SK-N-SH (cell line): ENCODE measurements at regions not wholly inside any gene's neighbourhood (a gene's known extent, or its start where the extent isn't known, plus 50 kb on each side); places are given as distances from the start of the nearest gene placed in this dataset.

ENCODE experiments used
- CTCF ChIA-PET: fragments of 300-600, 350-600 bp; formaldehyde crosslinking; extraction: SDS; loops from one replicate; lab custom pipeline; 2021; lab: Yijun Ruan, JAX
- POLR2A ChIA-PET: fragments of 350-600 bp; sonication (Branson Sonifier 250); formaldehyde crosslinking; extraction: SDS; loops from one replicate; lab custom pipeline; 2020; ENCODE audit warnings: antibody characterized with exemption, inconsistent platforms; lab: Yijun Ruan, JAX
- DNase-seq: peaks from one replicate; pipeline ENCODE4 v3.0.0; 2012
- H2AFZ ChIP-seq: fragments of 200-600 bp; sonication (generic); 2 replicates; pipeline ENCODE4 v1.8.1; 2016; ENCODE audit warnings: antibody characterized with exemption, mild to moderate bottlenecking, low read depth
- H3F3A ChIP-seq: fragments of 200-600 bp; sonication (generic); replicated peaks from 2 replicates; pipeline ENCODE3; 2016; ENCODE audit warnings: antibody characterized with exemption, mild to moderate bottlenecking; ENCODE audit not compliant: insufficient read depth
- H3K27ac ChIP-seq, 2 experiments: fragments of 200-500 bp in 1 of 2; fragments of 200-600 bp in 1 of 2; sonication (Bioruptor generic) in 1 of 2; sonication (generic), shearing (Covaris generic) in 1 of 2; 2 replicates each; pipeline versions ENCODE4 v1.5.1 to v1.6.1; 2014 to 2016; ENCODE audit warnings: low read depth in 2 of 2, inconsistent platforms in 1 of 2, low read length in 1 of 2, mild to moderate bottlenecking in 1 of 2, mixed read lengths in 1 of 2
- H3K27me3 ChIP-seq: fragments of 200-600 bp; sonication (generic), shearing (Covaris generic); 2 replicates; pipeline ENCODE4 v1.6.1; 2016; ENCODE audit warnings: mixed run types; ENCODE audit not compliant: insufficient read depth
- H3K36me3 ChIP-seq, 2 experiments: fragments of 200-500 bp in 1 of 2; fragments of 200-600 bp in 1 of 2; sonication (Bioruptor generic) in 1 of 2; sonication (generic) in 1 of 2; replicated peaks in 1 of 2; 2 replicates each; pipeline versions ENCODE3 to v1.5.1; 2014 to 2016; ENCODE audit warnings: low read length in 1 of 2, mild to moderate bottlenecking in 1 of 2; ENCODE audit not compliant: insufficient read depth in 2 of 2, control insufficient read depth in 1 of 2
- H3K4me1 ChIP-seq, 2 experiments: fragments of 200-500 bp in 1 of 2; fragments of 200-600 bp in 1 of 2; sonication (Bioruptor generic) in 1 of 2; sonication (generic), shearing (Covaris generic) in 1 of 2; 2 replicates each; pipeline versions ENCODE4 v1.5.1 to v1.6.1; 2014 to 2016; ENCODE audit warnings: low read depth in 1 of 2, low read length in 1 of 2, mixed run types in 1 of 2; ENCODE audit not compliant: insufficient read depth in 2 of 2, control insufficient read depth in 1 of 2
- H3K4me2 ChIP-seq: fragments of 200-600 bp; sonication (generic), shearing (Covaris generic); 2 replicates; pipeline ENCODE4 v1.6.1; 2017; ENCODE audit warnings: mixed run types
- H3K4me3 ChIP-seq, 2 experiments: fragments of 200-500 bp in 1 of 2; fragments of 200-600 bp in 1 of 2; sonication (Bioruptor generic) in 1 of 2; sonication (generic), shearing (Covaris generic) in 1 of 2; 2 replicates each; pipeline versions ENCODE4 v1.5.1 to v1.8.1; 2014 to 2016; ENCODE audit warnings: low read depth in 2 of 2, inconsistent platforms in 1 of 2, low read length in 1 of 2, mild to moderate bottlenecking in 1 of 2, mixed read lengths in 1 of 2, moderate library complexity in 1 of 2
- H3K79me2 ChIP-seq: fragments of 200-600 bp; sonication (generic); 2 replicates; pipeline ENCODE4 v1.8.1; 2017; ENCODE audit warnings: mild to moderate bottlenecking; ENCODE audit not compliant: insufficient read depth
- H3K9ac ChIP-seq: fragments of 200-600 bp; sonication (generic); 2 replicates; pipeline ENCODE4 v1.6.1; 2017; ENCODE audit warnings: mixed run types
- H3K9me2 ChIP-seq: fragments of 200-600 bp; sonication (generic); 2 replicates; pipeline ENCODE4 v1.6.1; 2017; ENCODE audit warnings: mixed run types
- H3K9me3 ChIP-seq: fragments of 200-600 bp; sonication (generic); 2 replicates; pipeline ENCODE4 v1.6.1; 2017; ENCODE audit warnings: mixed run types, mild to moderate bottlenecking, moderate library complexity
- H4K20me1 ChIP-seq: fragments of 200-600 bp; sonication (generic); 2 replicates; pipeline ENCODE4 v1.6.1; 2017; ENCODE audit warnings: mild to moderate bottlenecking, mixed run types; ENCODE audit not compliant: insufficient read depth
- CHD2 ChIP-seq: fragments of 150-350 bp; IDR thresholded peaks from 2 replicates; pipeline ENCODE4 v1.6.1; 2018; ENCODE audit warnings: low read length; ENCODE audit not compliant: partially characterized antibody
- CTCF ChIP-seq: fragments of 200-600 bp; sonication (generic); IDR thresholded peaks from 2 replicates; pipeline ENCODE4 v1.6.1; 2017; ENCODE audit warnings: antibody characterized with exemption, mild to moderate bottlenecking, moderate library complexity
- EP300 ChIP-seq, 2 experiments: IDR thresholded peaks; 2 replicates each; pipeline versions ENCODE4 v1.4.0 to v1.6.1; 2012; ENCODE audit warnings: borderline replicate concordance in 1 of 2, low read depth in 1 of 2, low read length in 1 of 2
- EZH2phosphoT487 ChIP-seq: fragments of 200-600 bp; sonication (generic); IDR thresholded peaks from 2 replicates; pipeline ENCODE4 v1.6.1; 2017; ENCODE audit warnings: low read depth, mixed run types, mild to moderate bottlenecking, antibody characterized with exemption, moderate library complexity, borderline replicate concordance
- FOXJ3 ChIP-seq: sonication (generic); formaldehyde crosslinking; IDR thresholded peaks from 2 replicates; pipeline ENCODE4 v1.5.1; 2020; ENCODE audit warnings: mild to moderate bottlenecking, missing genetic modification reagents
- GABPA ChIP-seq: IDR thresholded peaks from 2 replicates; pipeline ENCODE4 v1.4.0; 2012; ENCODE audit warnings: low read depth, mild to moderate bottlenecking
- MAX ChIP-seq: IDR thresholded peaks from 2 replicates; pipeline ENCODE4 v1.4.0; 2012; ENCODE audit warnings: low read depth
- MEF2A ChIP-seq: IDR thresholded peaks from 2 replicates; pipeline ENCODE4 v1.4.0; 2012; ENCODE audit warnings: low read depth, borderline replicate concordance
- MXI1 ChIP-seq: IDR thresholded peaks from 2 replicates; pipeline ENCODE4 v1.6.1; 2012; ENCODE audit warnings: mild to moderate bottlenecking, low read depth, low read length, improper control_type of control experiment
- POLR2AphosphoS5 ChIP-seq: IDR thresholded peaks from 2 replicates; pipeline ENCODE4 v1.6.1; 2012; ENCODE audit warnings: low read depth, low read length
- RAD21 ChIP-seq: IDR thresholded peaks from 2 replicates; pipeline ENCODE4 v1.6.1; 2012; ENCODE audit warnings: mild to moderate bottlenecking, low read length
- RCOR1 ChIP-seq: fragments of 150-350 bp; IDR thresholded peaks from 2 replicates; pipeline ENCODE4 v1.6.1; 2017; ENCODE audit warnings: antibody characterized with exemption, low read length
- RFX5 ChIP-seq: IDR thresholded peaks from 2 replicates; pipeline ENCODE4 v1.6.1; 2012; ENCODE audit warnings: mild to moderate bottlenecking, improper control_type of control experiment, low read length
- RXRA ChIP-seq: IDR thresholded peaks from 2 replicates; pipeline ENCODE4 v1.4.0; 2012; ENCODE audit warnings: low read depth, mild to moderate bottlenecking, borderline replicate concordance
- SIN3A ChIP-seq: IDR thresholded peaks from 2 replicates; pipeline ENCODE4 v1.6.1; 2012; ENCODE audit warnings: low read depth, mild to moderate bottlenecking, low read length, moderate library complexity, borderline replicate concordance
- TAF1 ChIP-seq: IDR thresholded peaks from 2 replicates; pipeline ENCODE4 v1.6.1; 2012; ENCODE audit warnings: low read depth, mild to moderate bottlenecking, low read length, moderate library complexity, borderline replicate concordance
- TCF12 ChIP-seq: IDR thresholded peaks from 2 replicates; pipeline ENCODE4 v1.4.0; 2012
- TEAD4 ChIP-seq: IDR thresholded peaks from 2 replicates; pipeline ENCODE4 v1.4.0; 2012; ENCODE audit warnings: mild to moderate bottlenecking, borderline replicate concordance; ENCODE audit not compliant: insufficient read depth
- ZBTB33 ChIP-seq: IDR thresholded peaks from 2 replicates; pipeline ENCODE4 v1.4.0; 2012; ENCODE audit warnings: low read depth, borderline replicate concordance
- WGBS: methylation state at CpG from one replicate; pipeline ENCODE4 v1.1.6; 2017; ENCODE audit warnings: low lambda C conversion rate; 5-methylcytosine and 5-hydroxymethylcytosine counted together

- Histone ChIP-seq H3K4me3 (no peak overlapping the region), H4K20me1 (no peaks in the 10 kb centered on the region), H3K9ac (no peak overlapping the region), H2AFZ (no peak overlapping the region), H3K79me2 (no peaks in the 10 kb centered on the region), H3K9me3 (no peaks in the 10 kb centered on the region), H3K27me3 (no peaks in the 10 kb centered on the region), H3K4me2 (no peak overlapping the region), H3K4me1 (no peaks in the 10 kb centered on the region; a peak in 1 of 4 replicates), H3F3A (no peaks in the 10 kb centered on the region), H3K27ac (no peak overlapping the region), H3K36me3 (no peaks in the 10 kb centered on the region), H3K9me2 (no peaks in the 10 kb centered on the region)
- DNase-seq, result no peak
- ChIA-PET POLR2A (no interaction called here), CTCF (no interaction called here)
- WGBS, result 74% methylated on average over 6 of the region's 6 CpGs
- no peak for TF ChIP-seq MEF2A
- TF ChIP-seq EP300 (IDR thresholded peaks at IDR 0.05; ENCODE audit: borderline replicate concordance in 1 of 2, low read depth in 1 of 2, low read length in 1 of 2), result no peak
- TF ChIP-seq GABPA, result no peak
- TF ChIP-seq RCOR1, result no peak
- TF ChIP-seq CTCF, result no peak
- no peak for TF ChIP-seq TCF12
- TF ChIP-seq TEAD4, result no peak
- no peak for TF ChIP-seq SIN3A
- TF ChIP-seq EZH2phosphoT487, result no peak
- no peak for TF ChIP-seq MAX
- TF ChIP-seq RXRA, result no peak
Measured at GRCh38 chr10:28996947-28997551, 291.8 kb upstream of the LYZL1 start.

GRCh38 chr10:28997734-28998133 lies 291.1 kb upstream of the LYZL1 start:
- no peaks in the 10 kb centered on the region; a peak in 1 of 4 replicates for H3K4me1 ChIP-seq
- ChIA-PET CTCF (no interaction called here), POLR2A (no interaction called here)
- no peak overlapping the region for H3K27ac ChIP-seq
- no peak overlapping the region for H2AFZ ChIP-seq
- H3K9me3 ChIP-seq, result no peaks in the 10 kb centered on the region
- DNase-seq, result no peak
- no peaks in the 10 kb centered on the region for H3K36me3 ChIP-seq
- H3K9ac ChIP-seq, result no peak overlapping the region
- H3K79me2 ChIP-seq, result no peaks in the 10 kb centered on the region
- no peak for TF ChIP-seq TAF1
- no peak for TF ChIP-seq MXI1
- no peak for TF ChIP-seq POLR2AphosphoS5
- TF ChIP-seq RXRA, result no peak
- no peak for TF ChIP-seq MAX
- no peak for TF ChIP-seq ZBTB33
- no peak for TF ChIP-seq RAD21
- TF ChIP-seq CHD2, result no peak
- TF ChIP-seq RFX5, result no peak
- TF ChIP-seq FOXJ3 (CRISPR knock-in tag), result no peak
- H3F3A ChIP-seq, result no peaks in the 10 kb centered on the region
- 82% methylated on average over 6 of the region's 6 CpGs for WGBS
- no peak overlapping the region for H3K4me3 ChIP-seq
- no peak overlapping the region for H3K4me2 ChIP-seq
- H3K27me3 ChIP-seq, result no peaks in the 10 kb centered on the region
- H3K9me2 ChIP-seq, result no peaks in the 10 kb centered on the region
- no peaks in the 10 kb centered on the region for H4K20me1 ChIP-seq
